ENCODE measurements at regions not wholly inside any gene's neighbourhood (a gene's known extent, or its start where the extent isn't known, plus 50 kb on each side); places are given as distances from the start of the nearest gene placed in this dataset.
"Not testable (repeated sequence)": the region's sequence is repeated elsewhere in the genome, so short reads cannot be mapped to it uniquely, and the experiment has no call there.

GRCh38 chr12:82593143-82593542 is 93.6 kb upstream of the TMTC2 start:
- DNase-seq (ENCODE audit: low read depth, low spot score), result no peak
- H3K4me3 ChIP-seq (ENCODE audit: low read depth, low read length), result no peak overlapping the region
- ChIA-PET POLR2A (no interaction called here), CTCF (no interaction called here)
- TF ChIP-seq, protein P1, sequence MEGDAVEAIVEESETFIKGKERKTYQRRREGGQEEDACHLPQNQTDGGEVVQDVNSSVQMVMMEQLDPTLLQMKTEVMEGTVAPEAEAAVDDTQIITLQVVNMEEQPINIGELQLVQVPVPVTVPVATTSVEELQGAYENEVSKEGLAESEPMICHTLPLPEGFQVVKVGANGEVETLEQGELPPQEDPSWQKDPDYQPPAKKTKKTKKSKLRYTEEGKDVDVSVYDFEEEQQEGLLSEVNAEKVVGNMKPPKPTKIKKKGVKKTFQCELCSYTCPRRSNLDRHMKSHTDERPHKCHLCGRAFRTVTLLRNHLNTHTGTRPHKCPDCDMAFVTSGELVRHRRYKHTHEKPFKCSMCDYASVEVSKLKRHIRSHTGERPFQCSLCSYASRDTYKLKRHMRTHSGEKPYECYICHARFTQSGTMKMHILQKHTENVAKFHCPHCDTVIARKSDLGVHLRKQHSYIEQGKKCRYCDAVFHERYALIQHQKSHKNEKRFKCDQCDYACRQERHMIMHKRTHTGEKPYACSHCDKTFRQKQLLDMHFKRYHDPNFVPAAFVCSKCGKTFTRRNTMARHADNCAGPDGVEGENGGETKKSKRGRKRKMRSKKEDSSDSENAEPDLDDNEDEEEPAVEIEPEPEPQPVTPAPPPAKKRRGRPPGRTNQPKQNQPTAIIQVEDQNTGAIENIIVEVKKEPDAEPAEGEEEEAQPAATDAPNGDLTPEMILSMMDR (IDR thresholded peaks at IDR 0.05; ENCODE audit: insufficient read depth, low read length, missing control alignments), result no peak

DNA sequence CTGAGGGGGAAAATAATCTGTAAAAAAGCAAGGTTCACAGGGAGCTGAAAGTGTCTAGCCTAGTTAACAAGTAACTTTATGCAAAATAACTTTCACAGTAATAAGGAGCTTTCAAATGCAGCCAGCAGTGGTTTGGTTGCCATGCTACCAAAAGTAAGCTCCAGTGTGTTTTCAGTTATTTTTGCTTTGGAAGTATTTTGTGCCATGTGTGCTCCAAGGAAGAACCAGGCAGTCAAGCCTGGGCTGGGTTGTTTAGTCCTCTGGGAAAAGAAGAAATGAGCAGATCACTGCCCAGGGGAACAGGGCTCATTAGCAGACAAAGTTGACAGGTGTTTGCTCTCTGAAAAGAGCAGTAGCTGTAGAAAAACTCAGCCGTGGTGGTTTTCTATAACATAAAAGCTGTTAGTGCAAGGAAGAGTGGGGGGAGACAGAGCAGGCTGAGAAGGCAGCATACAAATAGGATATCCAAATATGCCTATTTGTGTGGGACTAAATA is 92.8 kb upstream of the TMTC2 start:
- no peak for DNase-seq (ENCODE audit: low read depth, low spot score)
- H3K4me3 ChIP-seq (ENCODE audit: low read depth, low read length), result no peak overlapping the region
- TF ChIP-seq, protein P1 (IDR thresholded peaks at IDR 0.05; ENCODE audit: insufficient read depth, low read length, missing control alignments), result no peak
- ChIA-PET CTCF (no interaction called here), POLR2A (no interaction called here)

- TF ChIP-seq, protein P1 (IDR thresholded peaks at IDR 0.05; ENCODE audit: insufficient read depth, low read length, missing control alignments), result no peak
- H3K4me3 ChIP-seq (ENCODE audit: low read depth, low read length), result no peak overlapping the region
- DNase-seq (ENCODE audit: low read depth, low spot score), result no peak
- ChIA-PET POLR2A (no interaction called here), CTCF (no interaction called here)
Observed at GRCh38 chr12:82595941-82596340, 90.8 kb upstream of the TMTC2 start.

DNA sequence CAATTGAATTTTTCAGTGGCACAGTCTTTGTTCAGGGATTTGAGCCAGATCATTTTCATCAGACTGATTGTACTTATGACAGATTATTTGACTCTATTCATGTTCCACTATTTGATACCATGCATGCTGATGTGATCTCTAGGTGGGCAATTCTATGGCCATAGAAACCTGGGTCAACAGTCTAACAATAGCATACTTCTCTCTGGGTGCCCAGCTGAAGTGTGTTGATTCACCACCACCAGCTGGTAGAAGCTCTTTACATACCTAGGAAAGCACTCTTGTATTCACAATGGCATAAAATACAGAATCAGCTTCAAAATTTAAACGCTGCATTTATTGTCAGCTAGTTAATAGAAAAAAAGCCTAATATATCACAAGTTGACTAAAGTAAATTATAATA is 90.2 kb upstream of the TMTC2 start:
- H3K4me3 ChIP-seq (ENCODE audit: low read depth, low read length), result no peak overlapping the region
- ChIA-PET POLR2A (no interaction called here), CTCF (no interaction called here)
- DNase-seq (ENCODE audit: low read depth, low spot score), result no peak
- TF ChIP-seq, protein P1 (IDR thresholded peaks at IDR 0.05; ENCODE audit: insufficient read depth, low read length, missing control alignments), result no peak

DNA sequence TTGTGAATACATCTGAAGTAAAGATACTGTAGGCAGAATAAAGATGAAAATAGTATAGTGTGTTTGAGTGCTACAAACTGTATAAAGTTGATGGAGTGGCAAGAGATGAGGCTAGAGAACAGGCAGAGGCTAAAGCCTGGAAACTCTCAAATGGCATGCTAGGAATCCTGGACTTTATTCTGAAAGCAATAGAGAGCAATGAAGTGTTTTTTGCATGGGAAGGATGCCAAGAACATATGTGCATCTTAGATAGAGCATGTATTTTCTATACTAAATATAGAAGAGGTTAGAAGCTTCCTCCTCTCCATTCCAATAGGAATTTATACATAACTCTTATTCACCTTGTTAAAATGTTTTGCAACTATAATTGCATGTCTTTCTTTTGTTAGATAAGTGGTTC is 86.3 kb upstream of the TMTC2 start:
- CTCF ChIA-PET, result no interaction called here
- TF ChIP-seq, protein P1 (IDR thresholded peaks at IDR 0.05; ENCODE audit: insufficient read depth, low read length, missing control alignments), result no peak
- no peak overlapping the region for H3K4me3 ChIP-seq (ENCODE audit: low read depth, low read length)
- POLR2A ChIA-PET, result no interaction called here
- no peak for DNase-seq (ENCODE audit: low read depth, low spot score)

GRCh38 chr12:82603647-82604046 is 83.1 kb upstream of the TMTC2 start:
- CTCF ChIA-PET; POLR2A ChIA-PET; H3K4me3 ChIP-seq (ENCODE audit: low read depth, low read length); DNase-seq (ENCODE audit: low read depth, low spot score): not testable (repeated sequence)

DNA sequence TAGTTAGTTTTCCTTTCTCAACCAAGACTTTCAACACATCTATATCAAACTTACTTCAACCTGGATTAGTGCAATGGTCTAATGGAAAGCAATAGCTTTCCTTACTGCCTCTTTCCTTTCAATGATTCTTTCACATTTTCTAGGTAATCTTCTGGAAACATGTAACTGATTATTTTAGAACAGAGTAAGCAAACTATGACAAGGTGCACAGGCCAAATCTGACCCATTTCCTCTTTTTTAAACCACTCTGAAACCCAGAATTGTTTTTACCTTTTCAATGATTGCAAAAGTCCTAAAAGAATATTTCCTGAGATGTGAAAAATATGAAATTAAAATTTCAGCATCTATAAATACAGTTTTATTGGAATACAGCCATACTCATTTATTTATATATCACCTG is 81.6 kb upstream of the TMTC2 start:
- no peak for DNase-seq (ENCODE audit: low read depth, low spot score)
- TF ChIP-seq, protein P1 (IDR thresholded peaks at IDR 0.05; ENCODE audit: insufficient read depth, low read length, missing control alignments), result no peak
- POLR2A ChIA-PET, result no interaction called here
- CTCF ChIA-PET, result no interaction called here
- no peak overlapping the region for H3K4me3 ChIP-seq (ENCODE audit: low read depth, low read length)
